ENCODE measurements at regions not wholly inside any gene's neighbourhood (a gene's known extent, or its start where the extent isn't known, plus 50 kb on each side); places are given as distances from the start of the nearest gene placed in this dataset.

DNA sequence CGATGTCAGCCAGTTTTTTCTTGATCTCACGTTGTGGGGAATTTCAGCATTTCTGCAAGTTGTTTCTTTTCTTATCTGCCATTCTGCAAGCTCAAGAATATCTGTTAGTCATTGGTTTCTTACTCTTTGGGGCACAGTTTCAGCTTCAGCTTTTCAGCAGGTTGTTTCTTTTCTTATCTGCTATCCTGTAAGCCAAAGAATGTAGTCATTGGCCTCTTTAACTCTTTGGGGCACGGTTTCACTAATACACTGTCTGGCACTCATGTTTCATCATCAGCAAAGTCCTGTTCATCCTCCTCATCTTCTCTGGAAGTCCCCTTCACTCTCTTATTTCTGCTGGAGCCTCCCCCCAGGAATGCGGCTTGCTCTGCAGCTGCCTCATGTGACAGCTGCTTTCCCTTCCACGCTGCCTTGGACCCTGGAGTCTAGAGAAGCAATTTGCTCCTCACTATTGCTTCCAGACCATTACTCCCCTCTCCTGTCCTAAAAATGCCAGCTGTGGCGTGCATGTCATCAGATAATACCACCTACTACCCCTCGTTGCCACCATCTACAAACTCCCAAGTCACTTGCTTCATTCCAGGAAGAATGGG lies 67.0 kb upstream of the CACNA1E start:
- TF ChIP-seq, protein P1, sequence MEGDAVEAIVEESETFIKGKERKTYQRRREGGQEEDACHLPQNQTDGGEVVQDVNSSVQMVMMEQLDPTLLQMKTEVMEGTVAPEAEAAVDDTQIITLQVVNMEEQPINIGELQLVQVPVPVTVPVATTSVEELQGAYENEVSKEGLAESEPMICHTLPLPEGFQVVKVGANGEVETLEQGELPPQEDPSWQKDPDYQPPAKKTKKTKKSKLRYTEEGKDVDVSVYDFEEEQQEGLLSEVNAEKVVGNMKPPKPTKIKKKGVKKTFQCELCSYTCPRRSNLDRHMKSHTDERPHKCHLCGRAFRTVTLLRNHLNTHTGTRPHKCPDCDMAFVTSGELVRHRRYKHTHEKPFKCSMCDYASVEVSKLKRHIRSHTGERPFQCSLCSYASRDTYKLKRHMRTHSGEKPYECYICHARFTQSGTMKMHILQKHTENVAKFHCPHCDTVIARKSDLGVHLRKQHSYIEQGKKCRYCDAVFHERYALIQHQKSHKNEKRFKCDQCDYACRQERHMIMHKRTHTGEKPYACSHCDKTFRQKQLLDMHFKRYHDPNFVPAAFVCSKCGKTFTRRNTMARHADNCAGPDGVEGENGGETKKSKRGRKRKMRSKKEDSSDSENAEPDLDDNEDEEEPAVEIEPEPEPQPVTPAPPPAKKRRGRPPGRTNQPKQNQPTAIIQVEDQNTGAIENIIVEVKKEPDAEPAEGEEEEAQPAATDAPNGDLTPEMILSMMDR (IDR thresholded peaks at IDR 0.05), result no peak
- TF ChIP-seq POLR2AphosphoS5 (IDR thresholded peaks at IDR 0.05), result no peak
- TF ChIP-seq EP300 (IDR thresholded peaks at IDR 0.05), result no peak
- TF ChIP-seq POLR2A (IDR thresholded peaks at IDR 0.05), result no peak

All from suprapubic skin (tissue), 4 donors.